GM18502 (cell line): ENCODE measurements at regions not wholly inside any gene's neighbourhood (a gene's known extent, or its start where the extent isn't known, plus 50 kb on each side); places are given as distances from the start of the nearest gene placed in this dataset.
"Not testable (repeated sequence)": the region's sequence is repeated elsewhere in the genome, so short reads cannot be mapped to it uniquely, and the experiment has no call there.

ENCODE experiments used
- ATAC-seq: cut with Tn5 transposase; IDR thresholded peaks from one replicate; pipeline ENCODE4 v1.9.1; 2021; ENCODE audit warnings: mild to moderate bottlenecking; ENCODE audit not compliant: unreplicated experiment, poor library complexity

DNA sequence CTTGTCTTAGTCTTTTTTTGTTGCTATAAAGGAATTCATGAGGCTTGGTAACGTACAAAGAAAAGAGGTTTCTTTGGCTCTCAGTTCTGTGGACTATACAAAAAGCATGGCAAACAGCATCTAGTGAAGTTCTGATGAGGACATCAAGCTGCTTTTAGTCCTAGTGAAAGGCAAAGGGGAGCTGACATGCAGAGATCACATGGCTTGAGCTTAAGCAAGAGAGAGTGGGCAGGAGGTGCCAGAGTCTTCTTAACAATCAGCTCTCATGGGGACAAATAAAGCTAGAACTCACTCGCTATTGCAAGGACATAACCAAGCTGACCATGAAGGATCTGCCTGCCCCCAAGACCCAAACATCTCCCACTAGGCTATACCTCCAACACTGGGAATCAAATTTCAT is 1063.1 kb downstream of the PCDH7 start:
- ATAC-seq, result no peak

DNA sequence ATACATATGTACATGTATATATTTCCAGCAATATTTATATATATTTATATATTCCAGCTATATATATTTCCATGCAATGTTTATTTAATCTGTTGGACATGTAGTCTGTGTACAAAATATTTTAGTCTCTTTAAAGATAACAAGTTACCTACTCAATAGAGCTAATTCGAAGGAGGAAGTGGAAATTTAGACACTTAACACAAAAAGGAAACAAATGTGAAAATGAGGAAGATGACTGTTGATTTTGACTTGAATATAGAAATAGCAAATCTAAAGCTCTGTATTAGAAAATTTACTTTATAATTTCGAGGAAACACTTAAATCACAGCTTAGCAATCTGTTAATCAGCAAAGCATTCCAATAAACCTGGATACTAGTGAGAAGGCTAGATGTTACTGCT is 1064.4 kb downstream of the PCDH7 start:
- no peak for ATAC-seq

DNA sequence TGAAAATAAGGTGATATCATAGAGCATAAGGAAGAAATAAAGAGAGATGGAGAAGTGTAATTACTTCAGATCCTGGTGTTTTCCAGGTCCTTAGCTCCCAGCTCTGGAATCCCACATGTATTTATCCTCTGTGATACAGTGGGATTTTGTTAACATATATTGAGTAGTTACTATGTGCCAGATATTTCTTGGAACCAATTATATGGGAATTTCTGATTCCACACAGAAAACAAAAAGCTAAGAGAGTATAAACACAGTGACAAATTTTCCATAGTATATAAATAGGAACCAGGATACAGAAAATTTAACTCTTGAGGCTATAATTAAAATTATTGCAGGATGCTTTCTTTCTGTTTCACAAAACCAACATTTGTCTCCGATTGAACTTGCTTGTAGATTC is 1067.5 kb downstream of the PCDH7 start:
- ATAC-seq, result no peak

DNA sequence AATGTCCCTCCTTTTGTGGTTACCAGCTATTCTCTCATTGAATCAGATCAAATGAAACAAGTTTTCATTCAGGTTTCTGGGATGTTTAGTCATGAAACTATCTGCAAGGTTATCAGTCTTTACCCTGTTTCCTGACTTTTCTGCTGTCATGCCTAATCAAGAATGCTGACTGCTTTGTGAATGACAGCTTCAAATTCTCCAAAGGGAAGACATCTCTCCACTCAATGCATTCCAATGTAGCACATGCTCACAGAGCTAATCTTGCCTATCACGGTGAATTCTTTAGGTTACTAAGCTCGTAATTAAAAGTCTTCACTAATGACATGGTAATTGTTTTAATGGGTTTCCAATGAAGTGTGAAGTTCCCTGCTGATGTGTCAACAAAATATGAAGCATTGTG is 1068.5 kb downstream of the PCDH7 start:
- no peak for ATAC-seq

DNA sequence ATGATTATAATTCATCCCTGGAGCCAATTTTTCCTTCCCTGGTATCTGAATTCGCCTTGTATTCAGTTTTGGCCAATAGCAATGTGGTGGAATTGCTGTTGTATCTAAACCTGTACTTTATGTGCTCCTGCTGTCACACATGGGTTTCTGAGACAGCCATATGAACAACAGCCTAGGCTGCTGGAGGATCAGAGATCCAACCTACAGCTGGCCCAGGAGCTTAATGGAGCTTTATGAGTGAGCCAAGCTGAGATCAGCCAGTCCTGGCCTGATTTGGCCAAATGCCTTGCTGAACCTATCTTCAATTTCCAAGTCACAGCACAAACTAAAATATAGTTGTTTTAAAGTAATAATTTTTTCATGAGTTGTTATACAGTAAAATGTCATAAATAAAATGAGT is 1071.5 kb downstream of the PCDH7 start:
- ATAC-seq, result no peak

DNA sequence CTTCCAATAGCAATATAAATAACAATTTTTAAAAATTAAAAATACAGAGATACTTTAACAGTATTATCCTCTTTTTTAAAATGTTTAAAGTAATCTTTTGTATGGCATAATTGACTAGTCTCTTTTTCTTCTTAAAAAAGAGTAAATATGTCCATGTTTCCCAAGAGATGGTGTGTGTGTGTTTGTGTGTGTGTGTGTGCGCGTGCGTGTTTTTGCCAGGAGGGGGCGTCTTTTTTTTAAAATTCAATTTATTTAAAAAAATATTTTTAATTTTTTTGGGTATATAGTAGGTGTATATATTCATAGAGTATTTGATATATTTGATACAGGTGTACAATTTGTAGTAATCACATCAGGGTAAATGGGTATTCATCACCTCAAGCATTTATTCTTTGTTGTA is 1073.7 kb downstream of the PCDH7 start:
- no peak for ATAC-seq

DNA sequence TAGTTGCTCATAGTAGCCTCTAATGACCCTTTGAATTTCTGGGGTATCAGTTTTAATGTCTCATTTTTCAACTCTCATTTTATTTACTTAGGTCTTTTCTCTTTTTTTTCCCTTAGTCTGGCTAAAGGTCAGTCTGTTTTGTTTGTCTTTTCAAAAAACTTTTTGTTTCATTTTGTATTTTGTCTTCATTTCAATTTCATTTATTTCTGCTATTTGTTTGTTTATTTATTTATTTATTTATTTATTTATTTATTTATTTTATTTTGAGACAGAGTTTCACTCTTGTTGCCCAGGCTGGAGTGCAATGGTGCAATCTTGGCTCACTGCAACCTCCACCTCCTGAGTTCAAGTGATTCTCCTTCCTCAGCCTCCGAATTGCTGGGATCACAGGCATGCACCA is 1076.9 kb downstream of the PCDH7 start:
- ATAC-seq, result not testable (repeated sequence)

DNA sequence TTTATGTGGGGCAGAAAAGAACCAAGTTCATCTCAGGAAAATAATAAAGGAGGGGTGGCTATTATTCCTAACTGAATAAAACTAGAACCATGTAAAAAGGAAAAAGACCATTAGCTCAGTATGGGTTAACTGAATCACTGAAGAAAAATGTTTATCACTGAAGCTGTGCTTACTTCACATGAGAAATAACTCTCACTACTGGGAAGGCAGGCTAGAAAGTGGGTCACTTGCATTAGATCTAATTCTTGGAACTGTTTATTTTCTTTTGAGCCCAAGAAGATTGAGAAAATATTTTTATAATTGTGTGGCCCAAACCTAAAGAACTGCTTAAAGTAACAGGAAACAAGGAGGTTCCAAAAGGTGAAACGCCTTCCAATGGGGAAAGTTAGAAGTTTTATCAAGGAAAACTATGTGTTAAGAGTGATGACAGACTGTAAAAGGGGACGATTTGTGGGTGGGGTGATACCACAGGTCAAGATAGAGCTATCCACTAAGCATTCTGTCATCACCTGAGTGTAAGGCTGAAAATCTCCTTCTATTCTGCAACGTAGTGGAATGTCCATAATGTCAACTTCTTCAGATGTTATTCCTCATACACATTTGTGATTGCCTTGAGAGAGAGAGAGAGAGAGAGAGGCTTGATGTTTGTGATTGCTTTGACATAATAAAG is 1083.5 kb downstream of the PCDH7 start:
- ATAC-seq, result no peak

DNA sequence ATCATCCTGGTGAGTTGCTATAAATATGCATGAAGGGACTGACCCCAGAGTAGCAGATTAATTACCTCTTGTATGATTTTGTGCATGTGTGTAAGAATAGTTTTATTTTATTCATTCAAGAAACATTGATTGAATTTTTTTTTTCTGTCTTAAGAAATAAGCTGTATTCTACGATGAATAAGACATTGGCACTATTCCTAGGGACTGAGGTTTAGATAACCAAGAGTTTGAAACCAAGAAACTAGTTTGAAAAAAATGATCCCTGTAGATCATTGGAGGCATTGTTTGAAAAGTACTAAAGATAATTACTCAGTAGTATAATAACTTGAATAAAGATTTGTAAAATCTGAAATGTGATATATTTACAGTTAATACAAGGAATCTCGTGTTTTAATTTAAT is 1086.9 kb downstream of the PCDH7 start:
- no peak for ATAC-seq

DNA sequence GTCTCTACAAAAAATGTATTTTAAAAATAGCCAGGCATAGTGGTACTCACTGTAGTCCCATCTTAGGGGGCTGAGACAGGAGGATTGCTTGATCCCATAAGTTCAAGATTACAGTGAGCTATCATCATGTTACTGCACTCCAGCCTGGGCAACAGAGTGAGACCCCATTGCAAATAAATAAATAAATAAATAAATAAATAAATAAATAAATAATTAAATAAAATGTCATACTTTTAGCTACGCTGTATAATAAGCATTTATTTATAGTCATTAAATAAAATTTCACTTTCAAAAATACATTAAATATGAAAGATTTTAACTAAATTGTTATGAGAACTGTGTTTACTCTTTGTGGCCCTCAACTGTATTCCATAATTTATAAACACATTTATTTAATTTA is 1124.2 kb downstream of the PCDH7 start:
- no peak for ATAC-seq

DNA sequence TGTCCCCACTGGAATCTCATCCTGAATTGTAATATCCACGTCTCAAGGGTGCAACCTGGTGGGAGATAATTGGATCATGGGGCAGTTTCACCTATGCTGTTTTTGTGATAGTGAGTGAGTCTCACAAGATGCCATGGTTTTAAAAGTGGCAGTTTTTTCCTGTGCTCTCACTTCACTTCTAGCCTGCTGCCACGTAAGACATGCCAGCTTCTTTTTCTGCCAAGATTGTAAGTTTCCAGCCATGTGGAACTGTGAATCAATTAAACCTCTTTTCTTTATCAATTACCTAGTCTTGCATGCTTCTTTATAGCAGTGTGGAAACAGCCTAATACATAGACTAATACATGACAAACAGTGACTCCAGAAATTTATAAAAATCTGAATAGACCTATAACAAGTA is 1131.8 kb downstream of the PCDH7 start:
- no peak for ATAC-seq

DNA sequence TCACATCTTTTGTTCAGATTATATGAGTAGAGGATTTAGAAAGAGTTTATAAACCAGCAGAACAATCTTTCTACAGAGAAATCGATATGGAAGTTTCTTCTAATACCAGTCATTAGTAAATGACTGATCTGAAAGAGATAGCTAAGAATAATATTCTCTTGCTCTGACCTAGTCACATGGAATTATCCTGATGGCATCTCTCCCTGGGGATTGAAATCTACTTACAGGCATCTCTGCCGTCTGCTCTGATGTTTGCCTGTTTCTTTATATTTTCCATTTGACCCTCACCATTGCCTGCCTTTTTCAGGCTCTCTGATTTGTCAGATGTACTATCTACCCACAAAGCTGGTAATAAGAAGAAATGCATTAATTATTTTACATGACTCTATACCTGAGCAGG is 1157.3 kb downstream of the PCDH7 start:
- no peak for ATAC-seq

DNA sequence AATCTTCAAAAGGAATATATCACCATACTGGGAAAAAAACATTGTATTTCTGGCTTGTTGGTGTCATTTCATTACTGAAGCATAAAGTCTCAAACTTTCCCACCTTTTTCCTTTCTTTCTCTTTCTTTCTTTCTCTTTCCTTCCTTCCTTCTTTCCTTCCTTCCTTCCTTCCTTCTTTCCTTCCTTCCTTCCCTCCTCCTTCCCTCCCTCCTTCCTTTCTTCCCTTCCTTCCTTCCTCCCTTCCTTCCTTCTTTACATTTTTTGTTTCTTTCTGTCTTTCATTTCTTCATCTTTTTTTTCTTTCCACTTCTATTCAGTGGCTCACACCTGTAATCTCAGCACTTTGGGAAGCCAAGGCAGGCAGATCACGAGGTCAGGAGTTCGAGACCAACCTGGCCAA is 1160.7 kb downstream of the PCDH7 start:
- not testable (repeated sequence) for ATAC-seq

DNA sequence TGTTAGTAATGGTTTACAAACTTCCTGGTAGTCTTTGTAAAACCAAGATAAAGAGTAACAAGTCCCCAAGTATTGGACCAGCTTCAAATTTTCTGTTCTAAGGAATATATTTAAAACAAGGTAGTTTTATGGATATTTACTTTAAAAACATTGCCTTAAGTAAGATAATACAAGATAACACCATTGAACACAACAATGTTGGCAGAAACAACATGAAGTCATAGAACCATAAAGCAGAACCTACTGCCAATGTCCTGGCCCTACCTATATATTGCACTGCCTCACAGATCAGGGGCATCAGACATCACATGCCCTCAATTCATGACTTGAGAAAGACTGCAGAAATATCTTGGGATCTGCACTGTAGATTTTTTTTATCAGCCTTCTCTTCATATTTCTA is 1176.2 kb downstream of the PCDH7 start:
- ATAC-seq, result no peak

DNA sequence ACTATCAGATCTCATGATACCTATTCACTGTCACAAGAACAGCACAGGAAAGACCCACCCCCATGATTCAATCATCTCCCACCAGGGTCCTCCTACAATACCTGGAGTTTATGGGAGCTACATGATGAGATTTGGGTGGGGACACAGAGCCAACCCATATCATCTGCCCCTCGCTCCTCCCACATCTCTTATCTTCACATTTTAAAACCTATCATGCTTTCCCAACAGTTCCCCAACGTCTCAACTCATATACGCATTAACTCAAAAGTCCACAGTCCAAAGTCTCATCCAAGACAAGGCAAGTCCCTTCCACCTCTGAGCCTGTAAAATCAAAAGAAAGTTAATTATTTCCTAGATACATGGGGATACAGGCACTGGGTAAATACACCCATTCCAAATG is 1185.2 kb downstream of the PCDH7 start:
- no peak for ATAC-seq

DNA sequence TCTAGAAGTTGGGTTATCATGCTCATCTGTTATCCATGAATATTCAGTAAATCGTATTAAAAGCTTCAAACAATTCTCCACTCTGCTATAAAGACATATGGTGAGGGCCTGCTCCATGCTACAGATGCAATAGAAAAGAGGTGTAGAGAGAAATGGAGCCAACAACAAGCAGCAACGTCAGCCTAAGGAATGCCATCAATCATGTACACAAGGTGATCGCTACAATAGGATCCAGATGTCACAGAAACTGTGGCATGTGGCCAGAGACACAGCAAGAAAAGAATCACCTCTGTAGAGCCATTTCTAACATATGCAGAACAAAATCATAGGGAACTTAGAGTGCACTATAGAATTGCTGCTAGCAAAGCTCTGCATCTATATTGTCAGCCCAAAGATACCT is 1188.1 kb downstream of the PCDH7 start:
- ATAC-seq, result no peak

DNA sequence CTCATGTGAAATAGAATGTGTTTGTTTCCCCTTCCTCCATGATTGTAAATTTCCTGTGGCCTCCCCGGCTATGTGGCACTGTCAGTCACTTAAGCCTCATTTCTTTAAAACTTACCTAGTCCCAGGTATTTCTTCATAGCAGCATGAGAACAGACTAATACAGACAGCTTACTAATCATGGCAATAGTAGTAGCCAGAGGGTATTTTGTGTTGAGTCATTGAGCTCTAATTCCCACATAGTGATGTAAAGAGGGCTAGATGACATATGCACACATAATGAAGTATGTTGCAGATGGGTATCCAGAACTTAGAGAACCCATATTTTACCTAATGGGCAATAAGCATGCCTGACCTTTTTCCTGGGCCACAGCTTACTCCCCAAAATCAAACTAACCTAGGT is 1197.2 kb downstream of the PCDH7 start:
- ATAC-seq, result no peak

DNA sequence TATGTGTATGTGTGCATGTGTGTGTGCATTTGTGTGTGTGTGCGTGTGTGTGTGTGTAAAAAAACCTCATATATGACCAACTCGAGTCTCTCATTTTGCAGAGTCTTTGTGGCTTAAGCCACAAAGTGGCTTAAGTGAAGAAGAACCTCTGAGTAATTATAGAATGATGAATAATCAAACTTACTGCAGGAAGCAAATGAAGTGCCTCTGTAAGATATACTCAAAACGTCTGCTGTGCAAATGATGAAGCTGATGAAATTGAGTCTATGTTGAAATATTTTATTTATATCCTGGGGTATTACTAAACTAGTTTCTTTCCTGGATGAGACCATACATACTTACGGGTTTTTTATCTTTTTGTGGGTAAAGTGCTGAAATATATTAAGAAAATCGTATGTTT is 1198.7 kb downstream of the PCDH7 start:
- ATAC-seq, result no peak

DNA sequence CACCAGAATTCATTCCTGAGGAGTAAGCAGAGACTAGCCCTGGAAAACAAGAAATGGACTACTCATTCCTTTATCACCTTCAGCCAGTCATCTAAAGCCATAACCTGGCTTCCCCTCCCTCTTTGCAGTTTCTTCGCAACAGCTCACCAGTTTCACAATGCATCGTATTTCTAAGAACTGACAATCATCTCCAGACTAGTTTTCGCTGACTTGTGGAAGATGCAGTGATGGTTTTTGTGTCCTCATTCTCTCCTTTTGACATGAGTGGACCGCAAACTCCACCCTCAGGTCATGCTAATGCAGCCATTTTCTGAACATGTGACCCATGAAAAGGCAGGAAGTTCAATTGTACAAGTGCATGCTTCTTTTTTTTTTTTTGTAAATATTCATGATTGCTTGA is 1203.5 kb downstream of the PCDH7 start:
- ATAC-seq, result no peak

DNA sequence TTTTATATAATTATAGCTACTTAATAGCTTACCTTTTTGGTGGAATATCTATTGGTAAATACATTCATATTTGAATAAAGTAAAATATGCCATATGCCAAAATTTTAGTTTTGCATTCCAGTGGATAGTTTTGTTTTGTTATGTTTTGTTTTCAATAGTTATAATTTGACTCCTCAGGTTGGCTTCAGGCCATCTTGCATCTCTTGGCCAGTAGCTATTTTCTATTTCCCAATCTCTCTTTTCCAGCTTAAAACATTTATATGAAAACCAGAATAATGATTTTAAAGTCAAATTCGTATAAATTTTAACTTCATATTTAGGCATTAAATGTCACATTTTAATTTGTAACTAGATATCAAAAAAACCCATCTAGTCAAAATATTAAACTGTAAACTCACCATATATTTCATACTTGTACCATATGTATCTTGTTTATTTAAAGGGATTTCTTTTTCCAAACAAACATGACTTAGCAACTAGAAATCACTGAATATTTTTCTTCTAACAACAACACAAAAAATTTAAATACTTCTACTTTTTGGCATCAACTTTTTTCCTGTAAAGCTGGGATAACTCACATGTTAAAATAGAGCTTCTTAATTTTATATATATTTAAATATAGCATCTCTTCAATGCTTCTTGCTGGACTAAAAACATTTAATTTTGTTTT is 1209.6 kb downstream of the PCDH7 start:
- ATAC-seq, result no peak

DNA sequence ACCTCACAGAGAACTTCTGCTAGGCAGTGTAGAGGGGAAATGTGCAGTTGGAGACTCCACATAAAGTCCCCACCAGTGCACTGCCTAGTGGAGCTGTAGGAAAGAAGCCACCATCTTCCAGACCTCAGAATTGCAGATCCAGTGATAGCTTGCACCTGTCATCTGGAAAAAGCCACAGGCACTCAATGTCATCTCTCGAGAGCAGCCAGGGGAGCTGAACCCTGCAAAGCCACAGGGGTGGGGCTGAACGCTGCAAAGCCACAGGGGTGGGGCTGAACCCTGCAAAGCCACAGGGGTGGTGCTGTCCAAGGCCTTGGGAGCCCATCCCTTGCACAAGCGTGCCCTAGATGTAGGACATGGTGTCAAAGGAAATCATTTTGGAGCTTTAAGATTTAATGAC is 1226.3 kb downstream of the PCDH7 start:
- no peak for ATAC-seq

DNA sequence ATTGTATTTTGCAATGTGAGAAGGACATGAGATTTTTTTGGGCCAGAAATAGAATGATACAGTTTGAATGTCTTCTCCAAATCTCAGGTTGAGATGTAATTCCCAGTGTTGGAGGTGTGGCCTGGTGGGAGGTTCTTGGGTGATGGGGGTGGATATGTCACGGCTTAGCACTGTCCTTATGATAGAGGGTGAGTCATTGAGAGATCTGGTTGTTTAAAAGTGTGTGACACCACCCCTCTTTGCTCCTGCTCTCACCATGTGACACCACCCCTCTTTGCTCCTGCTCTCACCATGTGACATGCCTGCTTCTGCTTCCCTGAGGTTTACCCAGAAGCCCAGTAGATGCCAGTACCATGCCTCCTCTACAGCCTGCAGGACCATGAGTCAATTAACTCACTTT is 1226.9 kb downstream of the PCDH7 start:
- no peak for ATAC-seq
